Transverse colon (tissue), 3 donors: ENCODE measurements at regions not wholly inside any gene's neighbourhood (a gene's known extent, or its start where the extent isn't known, plus 50 kb on each side); places are given as distances from the start of the nearest gene placed in this dataset.

Experiments used
- CTCF ChIP-seq, 5 experiments: fragments of 200-600 bp in 3 of 5; fragments of 450-650 bp in 2 of 5; sonication (generic) in 3 of 5; IDR thresholded peaks; 1 replicate in 2 of 5; 2 replicates in 3 of 5; pipeline ENCODE4 v1.5.1; 2016 to 2017; ENCODE audit warnings: antibody characterized with exemption in 5 of 5, inconsistent platforms in 3 of 5, mild to moderate bottlenecking in 2 of 5, moderate library complexity in 1 of 5
- EP300 ChIP-seq: sonication (generic); formaldehyde crosslinking; IDR thresholded peaks from one replicate; pipeline ENCODE4 v1.6.1; 2017; ENCODE audit warnings: antibody characterized with exemption, low read depth
- POLR2A ChIP-seq: fragments of 450-650 bp; IDR thresholded peaks from one replicate; pipeline ENCODE4 v1.6.1; 2016; ENCODE audit warnings: antibody characterized with exemption, mild to moderate bottlenecking, moderate library complexity

GRCh38 chr5:106085556-106085955 lies 1585.2 kb downstream of the EFNA5 start:
- TF ChIP-seq POLR2A (no peak), CTCF (IDR thresholded peaks at IDR 0.05) (no peak), EP300 (no peak)
